ENCODE measurements at regions not wholly inside any gene's neighbourhood (a gene's known extent, or its start where the extent isn't known, plus 50 kb on each side); places are given as distances from the start of the nearest gene placed in this dataset.

DNA sequence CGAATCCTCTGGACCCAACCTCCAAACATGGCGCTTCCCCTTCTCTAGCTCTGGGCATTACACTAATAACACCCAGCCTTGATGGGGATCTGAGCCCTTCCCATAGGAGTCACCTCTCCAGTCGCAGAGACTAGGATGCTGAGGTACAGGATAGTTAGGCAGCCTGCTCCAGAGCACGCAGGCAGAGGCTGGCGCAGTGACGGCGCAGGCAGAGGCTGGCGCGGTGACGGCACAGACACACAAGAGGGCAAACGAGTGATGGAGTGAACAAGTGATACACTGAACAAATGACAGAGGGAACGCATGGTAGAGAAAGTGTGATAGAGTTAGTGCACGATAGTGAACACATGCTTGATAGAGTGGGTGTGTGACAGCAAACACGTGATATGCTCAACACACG is 518.5 kb downstream of the EIPR1 start:
- POLR2A ChIA-PET: no interaction called here
- Mint-ChIP-seq H3K9me3 (no peaks in the 10 kb centered on the region), H3K4me3 (no peak overlapping the region), H3K27me3 (peaks cover 6% of the 10 kb centered on the region), H3K27ac (no peak overlapping the region), H3K36me3 (ENCODE audit: low read depth) (no peaks in the 10 kb centered on the region), H3K4me1 (ENCODE audit: low read depth) (no peaks in the 10 kb centered on the region)
- TF ChIP-seq, protein P1, sequence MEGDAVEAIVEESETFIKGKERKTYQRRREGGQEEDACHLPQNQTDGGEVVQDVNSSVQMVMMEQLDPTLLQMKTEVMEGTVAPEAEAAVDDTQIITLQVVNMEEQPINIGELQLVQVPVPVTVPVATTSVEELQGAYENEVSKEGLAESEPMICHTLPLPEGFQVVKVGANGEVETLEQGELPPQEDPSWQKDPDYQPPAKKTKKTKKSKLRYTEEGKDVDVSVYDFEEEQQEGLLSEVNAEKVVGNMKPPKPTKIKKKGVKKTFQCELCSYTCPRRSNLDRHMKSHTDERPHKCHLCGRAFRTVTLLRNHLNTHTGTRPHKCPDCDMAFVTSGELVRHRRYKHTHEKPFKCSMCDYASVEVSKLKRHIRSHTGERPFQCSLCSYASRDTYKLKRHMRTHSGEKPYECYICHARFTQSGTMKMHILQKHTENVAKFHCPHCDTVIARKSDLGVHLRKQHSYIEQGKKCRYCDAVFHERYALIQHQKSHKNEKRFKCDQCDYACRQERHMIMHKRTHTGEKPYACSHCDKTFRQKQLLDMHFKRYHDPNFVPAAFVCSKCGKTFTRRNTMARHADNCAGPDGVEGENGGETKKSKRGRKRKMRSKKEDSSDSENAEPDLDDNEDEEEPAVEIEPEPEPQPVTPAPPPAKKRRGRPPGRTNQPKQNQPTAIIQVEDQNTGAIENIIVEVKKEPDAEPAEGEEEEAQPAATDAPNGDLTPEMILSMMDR (IDR thresholded peaks at IDR 0.05): no peak
- ATAC-seq (ENCODE audit: poor library complexity) (no peak), DNase-seq (no peak)
- H3K36me3 ChIP-seq (ENCODE audit: insufficient read depth, low read length): no peaks in the 10 kb centered on the region
- no peak overlapping the region for H3K27ac ChIP-seq (ENCODE audit: low read depth in 1 of 2, low read length in 2 of 2)
- H3K4me1 ChIP-seq (ENCODE audit: insufficient read depth, low read length): no peaks in the 10 kb centered on the region
- H3K4me3 ChIP-seq (ENCODE audit: low read length): no peak overlapping the region
- H3K9me3 ChIP-seq (ENCODE audit: control insufficient read depth in 1 of 2, insufficient read depth in 1 of 2, low read length in 2 of 2): peaks cover 0 to 10% of the 10 kb centered on the region in 2 experiments
- H3K27me3 ChIP-seq (ENCODE audit: control insufficient read depth in 1 of 2, insufficient read depth in 2 of 2, low read length in 2 of 2): no peaks in the 10 kb centered on the region
- intact Hi-C loops (cut with DNase I, micrococcal nuclease): no loop called here
- CTCF ChIA-PET: no interaction called here

DNA sequence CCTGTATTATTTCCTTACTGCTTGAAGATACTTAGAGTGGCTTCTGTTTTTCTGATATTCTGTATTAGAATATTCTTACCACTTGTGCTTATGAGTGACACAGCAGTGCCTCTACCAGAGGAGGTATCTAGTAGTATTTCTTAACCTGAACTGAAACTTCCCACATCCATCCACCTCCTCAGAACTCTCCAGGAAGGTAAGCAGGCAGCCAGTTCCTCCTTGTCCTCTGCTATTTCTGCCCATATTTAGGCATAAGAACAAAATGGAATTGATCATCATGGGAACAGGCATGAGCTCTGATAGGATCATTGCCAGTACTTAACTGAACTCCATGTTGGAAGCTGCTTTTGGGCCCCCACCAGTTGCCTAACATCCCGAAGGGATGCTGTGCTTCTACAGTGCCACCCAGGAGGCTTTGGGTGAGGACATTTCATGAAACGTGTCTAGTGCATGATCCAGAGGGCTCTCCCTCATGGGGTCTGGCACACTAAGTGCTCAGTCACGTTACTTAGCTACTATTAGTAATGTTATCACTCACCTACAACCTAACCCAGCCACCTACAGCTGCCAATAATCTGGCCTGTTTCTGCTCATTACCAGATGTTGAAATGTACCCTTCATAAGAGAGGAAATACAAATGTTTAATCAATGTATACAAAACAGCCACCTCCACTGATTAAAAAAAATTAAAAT is 520.7 kb downstream of the EIPR1 start:
- Mint-ChIP-seq H3K9me3 (no peaks in the 10 kb centered on the region), H3K4me3 (no peak overlapping the region), H3K27me3 (peaks cover 6% of the 10 kb centered on the region), H3K27ac (no peak overlapping the region), H3K4me1 (ENCODE audit: low read depth) (no peaks in the 10 kb centered on the region), H3K36me3 (ENCODE audit: low read depth) (no peaks in the 10 kb centered on the region)
- H3K36me3 ChIP-seq (ENCODE audit: insufficient read depth, low read length): no peaks in the 10 kb centered on the region
- POLR2A ChIA-PET: no interaction called here
- ATAC-seq (ENCODE audit: poor library complexity) (no peak), DNase-seq (no peak)
- intact Hi-C loops (cut with DNase I, micrococcal nuclease): no loop called here
- H3K4me3 ChIP-seq (ENCODE audit: low read length): no peak overlapping the region
- TF ChIP-seq, protein P1 (IDR thresholded peaks at IDR 0.05): no peak
- peaks cover 0 to 10% of the 10 kb centered on the region in 2 experiments for H3K9me3 ChIP-seq (ENCODE audit: control insufficient read depth in 1 of 2, insufficient read depth in 1 of 2, low read length in 2 of 2)
- no peak overlapping the region for H3K27ac ChIP-seq (ENCODE audit: low read depth in 1 of 2, low read length in 2 of 2)
- no peaks in the 10 kb centered on the region for H3K4me1 ChIP-seq (ENCODE audit: insufficient read depth, low read length)
- H3K27me3 ChIP-seq (ENCODE audit: control insufficient read depth in 1 of 2, insufficient read depth in 2 of 2, low read length in 2 of 2): no peaks in the 10 kb centered on the region
- CTCF ChIA-PET: no interaction called here

DNA sequence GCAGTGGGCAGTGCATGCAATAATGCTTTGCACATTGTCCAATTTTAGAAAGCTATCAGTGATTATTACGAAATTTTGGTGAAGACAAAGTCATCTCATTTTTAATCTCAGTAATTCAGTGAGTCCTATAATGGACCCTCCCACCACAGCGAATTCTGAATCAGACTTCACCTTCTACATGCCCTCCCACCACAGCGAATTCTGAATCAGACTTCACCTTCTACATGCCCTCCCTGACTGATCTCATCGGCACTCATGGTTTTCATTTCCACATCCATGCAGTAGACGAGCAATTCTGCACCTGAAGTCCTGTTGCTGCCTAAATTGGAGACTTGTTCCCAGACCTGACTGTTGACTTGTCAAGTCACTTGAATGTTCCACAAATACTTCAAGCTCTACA is 522.3 kb downstream of the EIPR1 start:
- no peak for ATAC-seq (ENCODE audit: poor library complexity)
- no peak overlapping the region for H3K4me3 ChIP-seq (ENCODE audit: low read length)
- TF ChIP-seq, protein P1 (IDR thresholded peaks at IDR 0.05): no peak
- intact Hi-C loops (cut with DNase I, micrococcal nuclease): no loop called here
- H3K4me1 ChIP-seq (ENCODE audit: insufficient read depth, low read length): no peaks in the 10 kb centered on the region
- no peaks in the 10 kb centered on the region for H3K36me3 ChIP-seq (ENCODE audit: insufficient read depth, low read length)
- peaks cover 0 to 12% of the 10 kb centered on the region in 2 experiments for H3K9me3 ChIP-seq (ENCODE audit: control insufficient read depth in 1 of 2, insufficient read depth in 1 of 2, low read length in 2 of 2)
- Mint-ChIP-seq H3K9me3 (no peaks in the 10 kb centered on the region), H3K4me3 (no peak overlapping the region), H3K36me3 (ENCODE audit: low read depth) (no peaks in the 10 kb centered on the region), H3K27me3 (peaks cover 6% of the 10 kb centered on the region), H3K27ac (no peak overlapping the region), H3K4me1 (ENCODE audit: low read depth) (no peaks in the 10 kb centered on the region)
- POLR2A ChIA-PET: no interaction called here
- no peaks in the 10 kb centered on the region for H3K27me3 ChIP-seq (ENCODE audit: control insufficient read depth in 1 of 2, insufficient read depth in 2 of 2, low read length in 2 of 2)
- H3K27ac ChIP-seq (ENCODE audit: low read depth in 1 of 2, low read length in 2 of 2): no peak overlapping the region
- DNase-seq: no peak
- CTCF ChIA-PET: no interaction called here

Data from CD4-positive, alpha-beta T cell (primary cell).